Renal cortex interstitium (tissue), 11 donors: ENCODE measurements at regions not wholly inside any gene's neighbourhood (a gene's known extent, or its start where the extent isn't known, plus 50 kb on each side); places are given as distances from the start of the nearest gene placed in this dataset.

Source experiments
- DNase-seq, 11 donors: peaks; one replicate each; pipeline ENCODE4 v3.0.0-alpha.2; 2013; ENCODE audit warnings: low read depth in 9 of 11, low spot score in 4 of 11; ENCODE audit errors: extremely low read depth in 1 of 11

GRCh38 chr16:13291591-13292333 is 390.4 kb downstream of the SHISA9 start:
- DNase-seq, result peak in 8 of 11 donors; percentile 11 to 39 (median 14)

DNA sequence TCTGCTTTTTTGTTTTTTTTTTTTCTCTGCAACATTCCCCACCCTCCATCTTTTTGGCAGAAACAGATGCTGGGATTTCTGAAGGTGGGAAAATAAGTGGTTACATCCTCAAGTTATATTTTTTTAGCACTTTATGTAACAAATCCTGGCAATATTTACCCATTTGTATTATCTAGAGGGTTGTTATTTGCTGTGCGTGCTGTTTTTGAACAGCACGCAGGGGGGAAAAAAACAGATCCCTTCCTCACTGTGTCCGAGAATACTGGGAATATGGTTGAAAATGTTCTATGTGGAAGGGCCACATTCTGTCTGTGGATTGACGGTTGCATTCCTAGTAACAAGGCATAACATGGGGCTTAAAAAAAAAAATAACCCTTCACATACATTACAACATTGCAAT is 394.8 kb downstream of the SHISA9 start:
- no peak for DNase-seq

DNA sequence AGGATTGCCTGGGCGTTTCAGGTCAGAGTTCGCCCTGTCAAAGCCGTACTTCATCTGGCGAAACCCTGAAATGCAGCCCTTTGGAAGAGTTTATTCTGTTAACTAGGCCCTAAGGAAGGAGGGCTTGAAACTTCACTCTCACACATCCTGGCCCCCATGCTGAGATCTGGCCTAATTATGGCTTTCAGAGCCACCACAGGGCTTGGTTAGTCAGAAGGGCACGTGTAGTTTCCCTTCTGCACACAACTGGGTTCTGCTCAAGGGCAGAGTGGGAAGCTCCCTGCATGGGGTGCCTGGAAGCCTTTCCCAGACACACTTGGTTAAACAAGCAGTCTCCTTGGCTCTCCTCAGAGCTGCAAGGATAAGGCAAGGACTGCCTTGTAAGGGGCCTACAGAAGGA is 397.3 kb downstream of the SHISA9 start:
- no peak for DNase-seq

GRCh38 chr16:13300066-13300840 is 398.9 kb downstream of the SHISA9 start:
- DNase-seq, result no peak

DNA sequence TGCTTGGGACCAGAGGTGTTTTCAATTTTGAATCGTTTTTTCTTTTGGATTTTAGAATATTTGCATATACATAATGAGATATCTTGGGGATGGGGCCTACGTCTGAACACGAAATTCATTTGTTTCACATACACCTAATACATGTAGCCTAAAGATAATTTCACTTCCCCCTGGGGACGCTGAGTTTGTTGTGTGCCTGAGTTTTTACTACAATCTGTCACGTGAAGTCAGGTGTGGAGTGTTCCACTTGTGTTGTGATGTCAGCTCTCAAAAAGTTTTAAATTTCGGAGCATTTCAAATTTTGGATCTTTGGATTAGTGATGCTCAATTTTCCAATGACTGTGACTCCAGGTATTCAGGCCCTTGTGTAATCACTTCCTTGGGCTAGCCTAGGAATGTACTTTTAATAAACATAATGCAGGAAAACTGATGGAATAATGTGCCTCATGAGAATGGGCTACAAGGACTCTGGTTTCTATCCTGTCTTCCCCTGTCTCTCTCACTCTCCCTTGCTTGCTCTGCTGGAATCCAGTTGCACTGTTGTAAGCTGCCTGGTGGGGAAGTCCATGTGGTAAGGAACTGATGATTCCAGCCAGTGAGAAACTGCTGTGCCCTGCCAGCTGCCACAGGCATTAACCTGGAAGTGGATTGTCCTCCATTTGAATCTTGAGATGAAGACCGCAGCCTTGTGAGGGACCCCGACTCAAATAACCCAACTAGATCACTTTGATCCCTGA is 403.8 kb downstream of the SHISA9 start:
- DNase-seq, result no peak

- DNase-seq, result no peak
Observed at GRCh38 chr16:13306161-13306995, 405.0 kb downstream of the SHISA9 start.

GRCh38 chr16:13307255-13307654 is 405.9 kb downstream of the SHISA9 start:
- peak in 1 of 11 donors; percentile 4 for DNase-seq

DNA sequence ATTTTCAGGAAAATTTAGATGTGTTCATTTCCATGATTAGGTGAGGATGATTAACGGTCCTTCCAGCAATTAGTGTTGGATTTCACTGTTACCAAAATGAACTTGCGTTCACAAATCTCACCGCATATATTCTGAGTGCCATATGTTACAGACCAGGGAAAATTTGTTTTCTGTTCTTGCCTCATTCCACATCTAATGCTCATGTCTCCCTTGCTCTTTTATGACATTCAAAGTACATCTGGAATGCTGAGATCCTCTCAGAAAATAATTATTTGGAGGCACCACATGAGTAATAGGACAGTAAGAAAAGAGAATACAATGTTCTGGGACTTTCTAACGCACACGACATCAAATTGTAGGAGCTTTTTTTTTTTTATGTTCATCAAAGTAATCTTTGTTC is 406.5 kb downstream of the SHISA9 start:
- no peak for DNase-seq

DNA sequence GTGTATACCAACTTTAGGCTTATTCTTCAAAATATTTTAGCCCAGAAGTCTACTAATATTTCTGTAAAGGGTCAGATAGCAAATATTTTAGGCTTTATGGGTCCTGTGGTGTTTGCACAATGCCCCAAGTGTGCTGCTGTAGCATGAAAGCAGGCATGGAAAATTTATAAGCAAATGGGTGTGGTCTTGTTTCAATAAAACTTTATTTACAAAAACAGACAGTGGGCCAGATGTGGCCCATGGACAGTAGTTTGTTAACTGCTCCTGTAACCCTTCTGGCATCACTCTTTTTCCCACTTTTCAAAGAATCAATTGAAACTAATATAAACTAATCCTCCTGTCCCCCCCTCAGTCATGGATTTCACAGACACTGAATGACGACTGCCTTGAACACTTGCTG is 410.7 kb downstream of the SHISA9 start:
- no peak for DNase-seq

DNA sequence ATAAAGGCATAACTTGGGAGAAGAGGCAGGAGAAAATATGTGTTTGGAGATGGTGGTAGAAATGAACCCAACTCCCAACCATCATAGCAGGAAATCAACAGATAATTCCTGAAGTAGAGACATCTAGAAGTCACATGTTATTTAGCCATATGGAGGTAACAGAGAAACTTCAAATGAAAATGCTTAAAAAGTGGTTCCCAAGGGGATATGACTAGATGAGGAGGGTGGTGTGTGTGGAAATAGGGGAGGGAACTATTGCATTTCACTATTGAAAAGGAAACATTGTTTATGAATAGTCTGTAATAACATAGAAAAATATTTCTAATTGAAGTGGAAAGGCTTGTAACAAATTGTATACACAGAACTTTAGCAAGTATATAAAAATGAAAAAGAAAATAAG is 412.0 kb downstream of the SHISA9 start:
- DNase-seq, result no peak

DNA sequence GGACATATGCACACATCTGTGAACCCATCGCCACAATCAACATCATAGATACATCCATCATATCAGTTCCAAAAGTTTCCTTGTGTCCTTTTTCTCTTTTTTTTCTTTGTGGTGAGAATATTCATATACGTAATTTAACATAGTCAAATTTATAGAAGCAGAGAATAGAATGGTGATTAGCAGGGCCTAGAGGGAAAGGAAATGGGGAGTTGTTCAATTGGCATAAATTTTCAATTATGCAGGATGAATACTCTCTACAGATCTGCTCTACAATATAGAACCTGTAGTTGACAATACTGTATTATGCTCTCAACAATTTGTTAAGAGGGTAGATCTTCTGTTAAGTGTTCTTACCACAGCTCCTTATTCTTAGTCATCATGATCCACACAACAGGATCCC is 413.2 kb downstream of the SHISA9 start:
- no peak for DNase-seq

DNA sequence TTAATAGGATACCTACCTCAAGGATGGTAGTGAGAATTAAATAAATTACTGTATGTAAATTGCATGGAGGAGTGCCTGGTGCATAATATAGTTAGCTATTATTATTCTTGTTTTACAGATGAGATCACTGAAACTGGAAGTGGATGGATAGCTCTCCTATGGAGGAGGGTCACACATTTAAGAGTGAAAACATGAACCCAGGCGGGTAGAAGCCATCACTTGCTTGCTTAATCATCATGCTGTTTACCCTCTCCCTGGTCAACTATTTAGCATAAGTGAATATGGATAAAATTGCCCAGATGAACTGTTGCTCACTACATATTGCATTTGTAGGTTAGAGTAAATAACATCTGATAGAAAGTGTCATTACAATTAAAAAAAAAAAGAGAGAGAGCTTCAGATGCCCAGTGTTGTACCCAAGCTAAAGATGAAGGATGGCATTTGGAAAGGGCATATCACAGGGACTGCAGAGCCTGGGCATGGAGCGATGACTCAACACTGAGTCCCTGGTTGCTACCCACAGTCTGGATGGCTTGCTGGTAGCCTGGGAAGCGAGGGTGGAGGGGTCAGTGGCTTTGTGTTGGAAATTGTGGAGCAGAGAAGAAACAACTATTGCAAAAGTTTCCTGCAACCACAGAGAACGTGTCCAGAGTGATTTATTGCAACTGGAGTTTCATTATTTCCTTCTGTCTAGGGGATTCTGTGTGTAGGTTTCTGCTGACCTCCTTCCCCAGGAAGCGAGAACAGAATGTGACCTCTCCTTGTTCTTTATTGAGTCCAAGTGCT is 414.4 kb downstream of the SHISA9 start:
- no peak for DNase-seq

GRCh38 chr16:13322336-13322735 is 420.9 kb downstream of the SHISA9 start:
- DNase-seq, result no peak

- DNase-seq, result no peak
Observed at GRCh38 chr16:13324851-13325250, 423.5 kb downstream of the SHISA9 start.

GRCh38 chr16:13325396-13325795 is 424.0 kb downstream of the SHISA9 start:
- DNase-seq, result no peak

- no peak for DNase-seq
Observed at GRCh38 chr16:13331918-13332317, 430.5 kb downstream of the SHISA9 start.

DNA sequence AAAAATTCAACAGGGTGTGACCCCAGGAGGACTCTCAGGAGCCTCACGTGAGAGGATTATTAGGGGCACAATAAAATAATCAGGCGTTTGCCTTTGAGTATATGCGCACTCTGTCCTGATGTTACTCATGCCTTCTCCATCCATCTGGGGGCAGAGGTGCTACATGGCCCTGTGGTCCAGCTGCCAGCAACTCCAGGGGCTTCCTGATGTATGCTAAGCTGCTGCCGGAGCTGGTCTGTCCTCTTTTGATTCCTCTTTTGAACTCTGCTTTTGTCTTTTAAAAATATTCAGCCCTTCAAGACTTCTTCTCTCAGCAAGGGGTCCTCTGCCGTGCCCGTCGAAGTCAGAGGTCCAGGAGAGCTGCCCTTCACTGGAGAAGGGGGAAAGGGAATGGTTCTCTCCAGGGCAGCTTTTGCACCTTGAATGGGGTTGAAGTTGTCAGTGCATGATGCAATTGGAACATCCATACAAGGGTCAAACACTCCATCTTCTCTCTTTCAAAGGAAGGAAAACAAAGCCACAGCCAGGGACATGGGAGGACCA is 431.4 kb downstream of the SHISA9 start:
- no peak for DNase-seq

DNA sequence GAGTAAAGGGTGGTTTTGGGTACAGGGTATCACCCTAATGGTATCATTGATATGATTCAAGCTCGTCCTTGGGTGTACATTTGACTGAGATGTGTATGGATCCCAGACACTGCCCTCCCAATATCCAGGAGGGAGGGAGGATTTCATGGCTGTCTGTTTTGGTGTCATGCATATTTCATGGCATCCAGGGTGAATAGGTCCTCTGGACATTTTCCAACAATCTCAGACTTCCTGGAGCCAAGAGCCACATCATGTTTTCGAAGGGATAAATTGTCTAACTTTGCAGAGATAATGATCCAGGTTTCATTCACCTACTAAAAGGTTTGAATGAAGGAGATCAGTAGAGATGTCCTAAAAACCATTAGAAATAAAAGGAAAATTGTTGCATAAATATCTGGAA is 431.9 kb downstream of the SHISA9 start:
- DNase-seq, result no peak
